ENCODE measurements at regions not wholly inside any gene's neighbourhood (a gene's known extent, or its start where the extent isn't known, plus 50 kb on each side); places are given as distances from the start of the nearest gene placed in this dataset.

DNA sequence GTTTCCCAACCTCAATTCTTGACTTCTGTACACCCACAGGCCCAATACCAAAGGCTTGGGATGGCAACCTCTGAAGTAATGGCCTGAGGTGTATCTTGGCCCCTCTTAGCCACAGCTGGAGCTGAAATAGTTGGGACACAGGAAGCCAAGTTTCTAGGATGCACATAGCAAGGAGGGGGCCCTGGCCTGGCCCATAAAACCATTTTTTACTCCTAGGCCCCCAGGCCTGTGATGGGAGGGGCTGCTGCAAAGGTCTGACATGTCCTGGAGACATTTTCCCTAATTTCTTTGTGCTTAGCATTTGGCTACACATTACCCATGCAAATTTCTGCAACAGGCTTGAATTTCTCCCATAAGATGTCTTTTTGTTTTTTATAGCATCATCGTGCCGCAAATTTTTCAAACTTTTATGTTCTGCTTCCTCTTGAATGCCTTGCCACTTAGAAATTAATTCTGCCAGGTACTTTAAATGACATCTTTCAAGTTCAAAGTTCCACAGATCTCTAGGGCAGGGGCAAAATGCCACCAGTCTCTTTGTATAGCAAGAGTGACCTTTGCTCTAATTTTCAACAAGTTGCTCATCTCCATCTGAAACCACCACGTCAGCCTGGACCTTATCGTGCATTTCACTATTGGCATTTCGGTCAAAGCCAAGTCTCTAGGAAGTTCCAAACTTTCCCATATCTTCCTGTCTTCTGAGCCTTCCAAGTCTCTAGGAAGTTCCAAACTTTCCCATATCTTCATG is 490.8 kb downstream of the IPMK start:
- Histone ChIP-seq H3K27me3 (ENCODE audit: control insufficient read depth, insufficient read depth, low read length) (no peaks in the 10 kb centered on the region), H3K36me3 (ENCODE audit: control insufficient read depth, insufficient read depth, low read length) (no peaks in the 10 kb centered on the region), H3K9me3 (replicated peaks; ENCODE audit: control insufficient read depth, low read depth, low read length) (no peaks in the 10 kb centered on the region), H3K4me1 (ENCODE audit: control insufficient read depth, insufficient read depth, low read length) (no peaks in the 10 kb centered on the region), H3K27ac (ENCODE audit: low read length) (no peak overlapping the region), H3K4me3 (ENCODE audit: low read length) (no peak overlapping the region)
- no peak for DNase-seq
- 77% methylated on average over 5 of the region's 5 CpGs for WGBS (ENCODE audit: insufficient coverage)

DNA sequence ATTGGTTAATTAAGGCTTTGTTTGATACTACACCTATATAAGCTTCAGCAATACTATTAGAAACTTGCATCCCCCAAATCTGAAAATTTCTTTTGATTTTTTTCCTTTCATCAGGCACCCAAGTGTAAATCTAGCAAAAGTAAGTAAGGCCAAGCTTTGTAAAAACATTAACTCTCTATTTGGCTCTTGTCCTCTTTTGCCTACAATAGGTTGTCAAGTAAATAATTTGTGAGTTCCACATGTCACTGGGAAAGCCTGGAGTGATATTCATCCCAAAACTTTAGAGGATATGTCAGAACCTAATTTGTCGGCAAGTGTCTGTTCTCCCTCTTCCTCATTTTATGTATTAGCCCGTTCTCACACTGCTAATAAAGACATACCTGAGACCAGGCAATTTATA is 492.4 kb downstream of the IPMK start:
- Histone ChIP-seq H3K4me1 (ENCODE audit: control insufficient read depth, insufficient read depth, low read length) (no peaks in the 10 kb centered on the region), H3K27ac (ENCODE audit: low read length) (no peak overlapping the region), H3K4me3 (ENCODE audit: low read length) (no peak overlapping the region), H3K9me3 (replicated peaks; ENCODE audit: control insufficient read depth, low read depth, low read length) (no peaks in the 10 kb centered on the region), H3K27me3 (ENCODE audit: control insufficient read depth, insufficient read depth, low read length) (no peaks in the 10 kb centered on the region), H3K36me3 (ENCODE audit: control insufficient read depth, insufficient read depth, low read length) (no peaks in the 10 kb centered on the region)
- WGBS (ENCODE audit: insufficient coverage), result no CpG with 5 or more reads among the region's 2 CpGs
- no peak for DNase-seq

DNA sequence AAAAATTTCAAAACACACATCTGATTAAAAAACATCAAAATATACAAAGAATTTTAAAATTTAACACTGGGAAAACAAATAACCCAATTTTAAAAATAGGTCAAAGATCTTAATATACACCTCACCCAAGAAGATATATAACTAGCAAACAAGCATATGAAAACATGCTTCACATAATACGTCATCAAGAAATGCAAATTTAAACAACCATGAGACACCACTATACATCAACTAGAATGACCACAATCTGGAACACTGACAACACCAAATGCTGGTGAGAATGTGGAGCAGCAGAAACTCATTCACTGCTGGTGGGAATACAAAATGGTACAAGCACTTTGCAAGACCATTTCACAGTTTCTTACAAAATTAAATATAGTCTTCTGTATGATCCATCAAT is 498.4 kb downstream of the IPMK start:
- Histone ChIP-seq H3K27me3 (ENCODE audit: control insufficient read depth, insufficient read depth, low read length) (no peaks in the 10 kb centered on the region), H3K4me1 (ENCODE audit: control insufficient read depth, insufficient read depth, low read length) (no peaks in the 10 kb centered on the region), H3K9me3 (replicated peaks; ENCODE audit: control insufficient read depth, low read depth, low read length) (no peaks in the 10 kb centered on the region), H3K27ac (ENCODE audit: low read length) (no peak overlapping the region), H3K4me3 (ENCODE audit: low read length) (no peak overlapping the region), H3K36me3 (ENCODE audit: control insufficient read depth, insufficient read depth, low read length) (no peaks in the 10 kb centered on the region)
- no CpG with 5 or more reads among the region's 1 CpG for WGBS (ENCODE audit: insufficient coverage)
- no peak for DNase-seq

DNA sequence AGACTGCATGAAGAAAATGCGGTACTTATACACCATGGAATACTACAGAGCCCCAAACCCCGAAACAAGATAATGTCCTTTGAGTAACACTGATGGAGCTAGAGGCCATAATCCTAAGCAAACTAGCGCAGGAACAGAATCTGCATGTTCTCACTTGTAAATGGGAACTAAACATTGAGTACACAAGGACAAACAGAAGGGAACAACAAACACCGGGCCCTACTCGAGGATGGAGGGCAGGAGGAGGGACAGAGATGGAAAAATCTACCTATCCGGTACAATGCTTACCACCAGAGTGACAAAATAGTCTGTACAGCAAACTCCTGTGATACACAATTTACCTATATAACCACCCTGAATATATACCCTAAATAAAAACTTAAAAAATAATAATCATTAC is 507.9 kb downstream of the IPMK start:
- Histone ChIP-seq H3K27me3 (ENCODE audit: control insufficient read depth, insufficient read depth, low read length) (no peaks in the 10 kb centered on the region), H3K4me1 (ENCODE audit: control insufficient read depth, insufficient read depth, low read length) (no peaks in the 10 kb centered on the region), H3K27ac (ENCODE audit: low read length) (no peak overlapping the region), H3K4me3 (ENCODE audit: low read length) (no peak overlapping the region), H3K36me3 (ENCODE audit: control insufficient read depth, insufficient read depth, low read length) (no peaks in the 10 kb centered on the region), H3K9me3 (replicated peaks; ENCODE audit: control insufficient read depth, low read depth, low read length) (no peaks in the 10 kb centered on the region)
- WGBS (ENCODE audit: insufficient coverage), result 100% methylated on average over 1 of the region's 6 CpGs
- no peak for DNase-seq

DNA sequence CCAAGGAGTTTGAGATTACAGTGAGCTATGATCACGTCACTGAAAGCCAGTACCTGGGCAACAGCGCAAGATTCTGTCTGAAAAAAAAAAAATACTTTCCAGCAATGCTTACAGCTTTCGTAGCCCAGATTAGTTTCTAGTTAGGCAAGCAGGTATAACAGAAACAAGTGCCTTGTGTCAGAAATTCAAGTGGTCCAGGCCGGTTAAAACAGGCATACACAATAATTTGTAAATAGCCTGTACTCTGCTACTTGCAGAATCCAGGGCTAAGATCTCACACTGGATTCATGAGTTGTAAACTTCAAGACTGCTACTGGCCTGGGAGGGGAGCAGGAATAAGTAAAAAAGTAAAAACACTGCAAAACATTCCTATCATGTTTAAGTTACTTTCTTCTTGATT is 512.9 kb downstream of the IPMK start:
- no peaks in the 10 kb centered on the region for H3K36me3 ChIP-seq (ENCODE audit: control insufficient read depth, insufficient read depth, low read length)
- no peak overlapping the region for H3K27ac ChIP-seq (ENCODE audit: low read length)
- H3K9me3 ChIP-seq (replicated peaks; ENCODE audit: control insufficient read depth, low read depth, low read length), result no peaks in the 10 kb centered on the region
- DNase-seq, result no peak
- WGBS (ENCODE audit: insufficient coverage), result 59% methylated on average over 2 of the region's 4 CpGs
- H3K27me3 ChIP-seq (ENCODE audit: control insufficient read depth, insufficient read depth, low read length), result no peaks in the 10 kb centered on the region
- H3K4me1 ChIP-seq (ENCODE audit: control insufficient read depth, insufficient read depth, low read length), result no peaks in the 10 kb centered on the region
- no peak overlapping the region for H3K4me3 ChIP-seq (ENCODE audit: low read length)

DNA sequence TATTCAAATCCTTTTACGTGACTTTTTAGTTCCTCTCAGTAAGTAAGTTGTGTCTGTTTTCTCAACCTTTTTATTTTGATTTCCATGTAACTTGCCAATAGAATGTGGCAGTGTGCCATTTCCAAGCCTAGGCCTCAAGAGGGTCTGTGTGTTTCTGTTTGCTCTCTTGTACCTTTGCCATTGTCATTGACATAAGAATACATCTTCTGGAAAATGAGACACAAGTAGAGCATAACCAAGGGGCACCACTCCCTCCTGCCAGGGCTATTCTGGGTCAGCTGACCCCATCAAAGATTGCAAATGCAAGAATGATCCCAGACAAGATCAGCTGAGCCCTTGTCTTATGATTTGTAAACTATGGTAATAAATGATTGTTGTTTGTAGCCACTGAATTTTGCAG is 524.0 kb downstream of the IPMK start:
- peak; percentile 1 for DNase-seq
- H3K4me1 ChIP-seq (ENCODE audit: control insufficient read depth, insufficient read depth, low read length), result no peaks in the 10 kb centered on the region
- no CpG with 5 or more reads among the region's 1 CpG for WGBS (ENCODE audit: insufficient coverage)

DNA sequence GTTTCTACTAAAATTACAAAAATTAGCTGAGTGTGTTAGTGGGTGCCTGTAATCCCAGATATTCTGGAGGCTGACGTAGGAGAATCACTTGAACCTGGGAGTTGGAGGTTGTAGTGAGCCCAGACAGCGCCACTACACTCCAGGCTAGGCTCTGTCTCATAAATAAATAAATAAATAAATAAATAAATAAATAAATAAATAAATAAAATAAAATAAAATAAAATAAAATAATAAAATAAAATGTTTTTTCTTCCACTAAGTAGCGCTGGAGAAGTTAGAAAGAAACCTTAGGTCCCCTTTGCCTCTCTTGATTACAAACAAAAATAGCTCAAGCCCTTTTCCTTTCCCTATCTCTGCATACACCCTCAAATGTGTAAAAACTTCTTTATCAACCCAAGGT is 525.9 kb downstream of the IPMK start:
- DNase-seq, result no peak
- WGBS (ENCODE audit: insufficient coverage), result no CpG with 5 or more reads among the region's 3 CpGs
- H3K4me3 ChIP-seq (ENCODE audit: low read length), result no peak overlapping the region
- H3K27ac ChIP-seq (ENCODE audit: low read length), result no peak overlapping the region
- H3K9me3 ChIP-seq (replicated peaks; ENCODE audit: control insufficient read depth, low read depth, low read length), result no peaks in the 10 kb centered on the region
- H3K36me3 ChIP-seq (ENCODE audit: control insufficient read depth, insufficient read depth, low read length), result no peaks in the 10 kb centered on the region
- no peaks in the 10 kb centered on the region for H3K4me1 ChIP-seq (ENCODE audit: control insufficient read depth, insufficient read depth, low read length)
- no peaks in the 10 kb centered on the region for H3K27me3 ChIP-seq (ENCODE audit: control insufficient read depth, insufficient read depth, low read length)

More for the DNA sequence above, 524.0 kb downstream of the IPMK start:
- H3K36me3 ChIP-seq (ENCODE audit: control insufficient read depth, insufficient read depth, low read length), result no peaks in the 10 kb centered on the region
- H3K27ac ChIP-seq (ENCODE audit: low read length), result no peak overlapping the region
- H3K9me3 ChIP-seq (replicated peaks; ENCODE audit: control insufficient read depth, low read depth, low read length), result no peaks in the 10 kb centered on the region
- no peaks in the 10 kb centered on the region for H3K27me3 ChIP-seq (ENCODE audit: control insufficient read depth, insufficient read depth, low read length)
- no peak overlapping the region for H3K4me3 ChIP-seq (ENCODE audit: low read length)

DNA sequence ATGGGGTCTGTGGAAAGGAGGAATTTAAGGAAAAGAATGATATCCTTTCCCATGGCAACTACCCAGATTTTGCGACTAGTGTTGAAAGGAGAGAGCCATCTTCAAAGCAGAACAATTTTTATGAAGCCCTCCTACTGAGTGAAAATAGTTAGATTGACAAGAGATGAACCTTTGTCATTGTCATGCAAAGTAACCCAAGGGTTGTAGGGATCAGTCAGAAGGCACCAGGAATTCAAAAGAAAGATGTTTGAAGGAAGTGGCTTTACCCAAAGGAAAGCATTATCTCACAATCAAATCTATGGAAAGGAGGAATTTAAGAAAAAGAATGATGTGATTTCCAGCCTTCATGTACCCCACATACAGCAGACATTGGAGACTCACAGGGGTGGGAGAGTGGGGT is 544.4 kb downstream of the IPMK start:
- no CpG with 5 or more reads among the region's 1 CpG for WGBS (ENCODE audit: insufficient coverage)

DNA sequence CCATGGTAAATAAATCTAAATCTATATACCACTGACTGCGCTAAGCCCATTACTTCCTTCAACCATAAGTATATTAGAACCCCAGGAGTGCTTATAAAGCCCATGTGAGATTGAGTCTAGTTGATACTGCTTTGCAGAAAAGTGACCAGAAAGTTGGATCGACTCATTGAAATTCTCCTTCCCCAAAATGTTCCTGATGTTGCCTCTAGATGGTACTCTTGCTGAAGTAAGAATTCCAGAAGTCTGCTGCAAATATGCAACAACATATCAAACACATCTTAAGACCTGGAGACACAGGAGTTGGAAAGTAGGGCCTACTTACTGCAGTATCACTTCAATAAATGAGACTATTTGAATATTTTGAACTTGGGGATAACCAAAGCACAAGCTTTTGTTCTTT is 550.8 kb downstream of the IPMK start:
- Histone ChIP-seq H3K36me3 (ENCODE audit: control insufficient read depth, insufficient read depth, low read length) (no peaks in the 10 kb centered on the region), H3K27ac (ENCODE audit: low read length) (no peak overlapping the region), H3K9me3 (replicated peaks; ENCODE audit: control insufficient read depth, low read depth, low read length) (no peaks in the 10 kb centered on the region), H3K27me3 (ENCODE audit: control insufficient read depth, insufficient read depth, low read length) (no peaks in the 10 kb centered on the region), H3K4me1 (ENCODE audit: control insufficient read depth, insufficient read depth, low read length) (no peaks in the 10 kb centered on the region), H3K4me3 (ENCODE audit: low read length) (no peak overlapping the region)
- DNase-seq, result peak; percentile 8
- WGBS (ENCODE audit: insufficient coverage), result no CpG with 5 or more reads among the region's 2 CpGs

More for the DNA sequence above, 544.4 kb downstream of the IPMK start:
- DNase-seq, result no peak
- no peak overlapping the region for H3K27ac ChIP-seq (ENCODE audit: low read length)
- H3K4me3 ChIP-seq (ENCODE audit: low read length), result no peak overlapping the region
- no peaks in the 10 kb centered on the region for H3K4me1 ChIP-seq (ENCODE audit: control insufficient read depth, insufficient read depth, low read length)
- H3K36me3 ChIP-seq (ENCODE audit: control insufficient read depth, insufficient read depth, low read length), result no peaks in the 10 kb centered on the region
- H3K27me3 ChIP-seq (ENCODE audit: control insufficient read depth, insufficient read depth, low read length), result no peaks in the 10 kb centered on the region
- H3K9me3 ChIP-seq (replicated peaks; ENCODE audit: control insufficient read depth, low read depth, low read length), result no peaks in the 10 kb centered on the region

DNA sequence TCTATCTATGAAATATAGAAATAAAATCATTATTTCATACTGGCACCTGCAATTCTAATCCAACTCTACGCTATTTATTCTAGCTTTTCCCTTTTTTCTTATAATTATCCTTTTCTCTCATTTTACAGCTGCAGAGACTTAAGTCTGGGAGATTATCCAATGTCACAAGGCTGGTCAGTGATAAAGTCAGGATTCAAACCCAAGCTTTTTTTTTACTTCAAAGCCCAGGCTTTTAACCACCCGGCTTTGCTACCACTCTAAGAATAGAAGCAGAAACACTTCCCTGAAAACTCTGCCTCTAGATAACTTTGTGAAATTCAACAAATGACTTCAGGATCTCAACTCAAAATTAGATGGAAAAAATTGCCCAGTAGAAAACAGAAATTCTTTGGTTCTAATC is 552.5 kb downstream of the IPMK start:
- Histone ChIP-seq H3K27me3 (ENCODE audit: control insufficient read depth, insufficient read depth, low read length) (no peaks in the 10 kb centered on the region), H3K4me1 (ENCODE audit: control insufficient read depth, insufficient read depth, low read length) (no peaks in the 10 kb centered on the region), H3K36me3 (ENCODE audit: control insufficient read depth, insufficient read depth, low read length) (no peaks in the 10 kb centered on the region), H3K9me3 (replicated peaks; ENCODE audit: control insufficient read depth, low read depth, low read length) (no peaks in the 10 kb centered on the region), H3K27ac (ENCODE audit: low read length) (no peak overlapping the region), H3K4me3 (ENCODE audit: low read length) (no peak overlapping the region)
- DNase-seq, result no peak
- WGBS (ENCODE audit: insufficient coverage), result 86% methylated on average over 1 of the region's 2 CpGs

DNA sequence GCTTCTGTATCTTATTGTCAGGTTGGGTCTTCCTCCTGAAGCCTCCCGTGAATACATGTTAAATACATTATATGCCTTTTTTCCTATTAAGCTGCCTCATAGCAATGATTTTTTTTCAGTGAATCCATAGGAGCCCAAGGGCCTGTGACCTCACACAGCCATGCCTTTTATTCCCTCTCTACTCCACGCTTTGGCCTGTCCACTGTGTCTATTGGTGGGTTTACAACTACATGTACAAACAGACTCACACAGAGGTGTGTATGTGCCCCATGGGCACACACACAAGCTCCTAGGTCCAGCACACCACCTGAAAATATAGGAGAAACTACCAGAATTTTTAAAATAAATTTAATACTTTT is 560.4 kb downstream of the IPMK start:
- H3K27ac ChIP-seq (ENCODE audit: low read length), result no peak overlapping the region
- no peaks in the 10 kb centered on the region for H3K4me1 ChIP-seq (ENCODE audit: control insufficient read depth, insufficient read depth, low read length)
- no CpG with 5 or more reads among the region's 2 CpGs for WGBS (ENCODE audit: insufficient coverage)
- H3K27me3 ChIP-seq (ENCODE audit: control insufficient read depth, insufficient read depth, low read length), result no peaks in the 10 kb centered on the region
- DNase-seq, result no peak
- no peak overlapping the region for H3K4me3 ChIP-seq (ENCODE audit: low read length)
- H3K36me3 ChIP-seq (ENCODE audit: control insufficient read depth, insufficient read depth, low read length), result no peaks in the 10 kb centered on the region
- H3K9me3 ChIP-seq (replicated peaks; ENCODE audit: control insufficient read depth, low read depth, low read length), result no peaks in the 10 kb centered on the region

Measured in muscle of leg (tissue), 3 donors.